HG02943 (cell line): ENCODE measurements at regions not wholly inside any gene's neighbourhood (a gene's known extent, or its start where the extent isn't known, plus 50 kb on each side); places are given as distances from the start of the nearest gene placed in this dataset.

Experiments used
- ATAC-seq: cut with Tn5 transposase; IDR thresholded peaks from one replicate; pipeline ENCODE4 v1.9.1; 2021; ENCODE audit warnings: mild to moderate bottlenecking, low read depth, moderate library complexity; ENCODE audit not compliant: unreplicated experiment

GRCh38 chr1:219993554-219994433, 52.5 kb downstream of the EPRS1 start:
- no peak for ATAC-seq

DNA sequence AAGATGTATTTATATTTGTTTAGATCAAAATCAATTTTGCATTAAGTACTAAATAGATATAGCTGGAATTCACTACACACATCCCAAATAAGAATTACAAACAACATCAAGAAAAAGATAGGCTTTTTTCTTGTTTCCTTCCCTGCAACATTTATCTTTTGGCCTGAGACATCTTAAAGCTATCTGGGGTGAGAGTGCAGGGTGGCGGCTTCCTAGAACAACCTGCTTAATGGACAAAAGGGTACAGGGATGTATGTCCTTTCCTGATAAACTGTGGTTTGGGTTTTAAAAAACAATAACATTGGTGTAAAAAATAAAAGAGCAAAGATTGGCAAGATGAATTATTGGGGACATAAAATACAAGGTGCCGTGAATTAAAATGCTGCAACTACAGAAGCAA, 54.4 kb downstream of the EPRS1 start:
- ATAC-seq = no peak

GRCh38 chr1:219991511-219991810, 54.8 kb downstream of the EPRS1 start:
- ATAC-seq = no peak

GRCh38 chr1:219990782-219991510, 55.4 kb downstream of the EPRS1 start:
- no peak for ATAC-seq

- no peak for ATAC-seq
Measured at GRCh38 chr1:219989766-219990165, 56.5 kb downstream of the EPRS1 start.

GRCh38 chr1:219988818-219989217, 57.5 kb downstream of the EPRS1 start:
- no peak for ATAC-seq

DNA sequence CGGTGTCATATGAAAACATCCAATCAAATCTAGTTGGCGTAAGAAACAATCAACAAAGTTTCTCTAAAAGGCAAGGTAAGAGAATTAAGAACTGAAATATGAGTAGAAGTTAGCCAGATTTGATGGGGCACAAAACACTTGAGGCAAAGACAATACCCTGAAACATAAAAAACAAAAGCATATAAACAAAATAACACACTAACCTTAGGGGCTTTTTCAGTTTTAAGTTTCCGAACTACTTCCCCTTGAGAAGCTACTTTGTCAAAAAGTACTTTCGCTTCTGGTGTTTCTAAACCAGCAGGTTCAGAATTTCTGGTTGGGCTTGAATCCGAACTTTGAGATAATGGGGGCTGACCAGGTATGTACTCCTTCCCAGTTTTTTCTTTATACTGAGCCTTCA, 57.9 kb downstream of the EPRS1 start:
- peak; percentile 78 for ATAC-seq

- ATAC-seq = no peak
Measured at GRCh38 chr1:219987325-219987724, 59.0 kb upstream of the SLC30A10 start.

DNA sequence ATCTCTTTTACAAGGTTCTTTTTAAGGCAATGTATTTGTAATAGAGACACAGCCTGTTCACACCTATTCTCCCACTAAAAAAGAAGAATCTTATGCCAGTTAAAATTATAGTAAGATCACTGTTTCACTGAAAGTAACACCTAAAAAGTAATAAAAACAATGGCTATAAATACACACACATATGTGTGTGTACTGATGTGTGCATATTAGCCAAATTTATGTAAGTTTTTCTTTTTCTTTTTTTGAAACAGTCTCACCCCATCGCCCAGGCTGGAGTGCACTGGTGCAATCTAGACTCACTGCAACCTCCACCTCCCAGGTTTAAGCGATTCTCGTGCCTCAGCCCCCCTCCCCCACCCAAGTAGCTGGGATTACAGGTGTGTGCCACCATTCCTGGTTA, 56.8 kb upstream of the SLC30A10 start:
- no peak for ATAC-seq
